GM12873 (cell line): ENCODE measurements at regions not wholly inside any gene's neighbourhood (a gene's known extent, or its start where the extent isn't known, plus 50 kb on each side); places are given as distances from the start of the nearest gene placed in this dataset.

ENCODE experiments used
- CTCF ChIP-seq: IDR thresholded peaks from 2 replicates; pipeline ENCODE4 v1.5.1; 2012; ENCODE audit warnings: low read depth, mild to moderate bottlenecking, moderate library complexity, low read length, control low read depth; ENCODE audit not compliant: insufficient read depth; ENCODE audit errors: missing control alignments

GRCh38 chr7:125065001-125065400 is 135.4 kb upstream of the POT1 start:
- no peak for TF ChIP-seq CTCF

GRCh38 chr7:125061776-125062397 is 132.3 kb upstream of the POT1 start:
- no peak for TF ChIP-seq CTCF

- TF ChIP-seq CTCF, result no peak
Observed at GRCh38 chr7:125059861-125060456, 130.3 kb upstream of the POT1 start.

- no peak for TF ChIP-seq CTCF
Observed at GRCh38 chr7:125057963-125058362, 128.3 kb upstream of the POT1 start.

GRCh38 chr7:125055376-125055775 is 125.8 kb upstream of the POT1 start:
- TF ChIP-seq CTCF, result no peak

- TF ChIP-seq CTCF, result no peak
Observed at GRCh38 chr7:125046767-125047166, 117.1 kb upstream of the POT1 start.

- no peak for TF ChIP-seq CTCF
Observed at GRCh38 chr7:125033506-125033905, 103.9 kb upstream of the POT1 start.
